Activated CD4-positive, alpha-beta memory T cell treated with anti-CD3 and anti-CD28 coated beads for 36 hours (primary cell): ENCODE measurements at regions not wholly inside any gene's neighbourhood (a gene's known extent, or its start where the extent isn't known, plus 50 kb on each side); places are given as distances from the start of the nearest gene placed in this dataset.
"Not testable (repeated sequence)": the region's sequence is repeated elsewhere in the genome, so short reads cannot be mapped to it uniquely, and the experiment has no call there.

Experiments
- CTCF ChIA-PET: fragments of 350-600 bp; sonication (Branson Sonifier 250); formaldehyde crosslinking; loops from one replicate; lab custom pipeline; 2021; ENCODE audit warnings: antibody characterized with exemption, inconsistent platforms; lab: Charles Lee
- POLR2A ChIA-PET: fragments of 350-600 bp; sonication (Branson Sonifier 250); formaldehyde crosslinking; loops from one replicate; lab custom pipeline; 2021; ENCODE audit warnings: antibody characterized with exemption; lab: Charles Lee
- DNase-seq: peaks from one replicate; pipeline ENCODE4 v3.0.0-alpha.2; 2020
- H3K27ac Mint-ChIP-seq: one replicate; pipeline ENCODE4 v1.8.0; 2021; ENCODE audit warnings: mixed read lengths
- H3K27me3 Mint-ChIP-seq: one replicate; pipeline ENCODE4 v1.8.0; 2021; ENCODE audit warnings: mixed read lengths
- H3K36me3 Mint-ChIP-seq: one replicate; pipeline ENCODE4 v1.8.0; 2021; ENCODE audit warnings: mixed read lengths
- H3K4me1 Mint-ChIP-seq: one replicate; pipeline ENCODE4 v1.8.0; 2021; ENCODE audit warnings: low read depth, mixed read lengths
- H3K4me3 Mint-ChIP-seq: one replicate; pipeline ENCODE4 v1.8.0; 2021; ENCODE audit warnings: mild to moderate bottlenecking, mixed read lengths
- H3K9me3 Mint-ChIP-seq: one replicate; pipeline ENCODE4 v1.8.0; 2021; ENCODE audit warnings: mixed read lengths
- intact Hi-C: fragments of 100-400 bp; cut with micrococcal nuclease; formaldehyde crosslinking; loops from one replicate; pipeline ENCODE4 v1.15.1; 2023

GRCh38 chr2:6103949-6104348 lies 411.8 kb downstream of the SOX11 start:
- CTCF ChIA-PET, result no interaction called here
- H3K27me3 Mint-ChIP-seq, result no peaks in the 10 kb centered on the region
- no peak overlapping the region for H3K27ac Mint-ChIP-seq
- H3K9me3 Mint-ChIP-seq, result peaks cover 4% of the 10 kb centered on the region
- POLR2A ChIA-PET, result no interaction called here
- DNase-seq, result no peak
- H3K4me1 Mint-ChIP-seq, result no peaks in the 10 kb centered on the region
- intact Hi-C loops, result no loop called here
- no peak overlapping the region for H3K4me3 Mint-ChIP-seq
- no peaks in the 10 kb centered on the region for H3K36me3 Mint-ChIP-seq

- CTCF ChIA-PET, result no interaction called here
- Mint-ChIP-seq H3K27me3 (no peaks in the 10 kb centered on the region), H3K4me1 (no peaks in the 10 kb centered on the region), H3K27ac (no peak overlapping the region), H3K4me3 (no peak overlapping the region), H3K36me3 (no peaks in the 10 kb centered on the region), H3K9me3 (peaks cover 4% of the 10 kb centered on the region)
- POLR2A ChIA-PET, result no interaction called here
- no peak for DNase-seq
- intact Hi-C loops, result no loop called here
Measured at GRCh38 chr2:6107290-6107689, 415.1 kb downstream of the SOX11 start.

- no peak overlapping the region for H3K27ac Mint-ChIP-seq
- H3K4me3 Mint-ChIP-seq, result no peak overlapping the region
- no peaks in the 10 kb centered on the region for H3K36me3 Mint-ChIP-seq
- no peak for DNase-seq
- intact Hi-C loops, result no loop called here
- POLR2A ChIA-PET, result no interaction called here
- no peaks in the 10 kb centered on the region for H3K9me3 Mint-ChIP-seq
- no peaks in the 10 kb centered on the region for H3K4me1 Mint-ChIP-seq
- no peaks in the 10 kb centered on the region for H3K27me3 Mint-ChIP-seq
- CTCF ChIA-PET, result no interaction called here
Measured at GRCh38 chr2:6109831-6110230, 417.6 kb downstream of the SOX11 start.

- POLR2A ChIA-PET, result no interaction called here
- no peak for DNase-seq
- Mint-ChIP-seq H3K27ac (no peak overlapping the region), H3K4me1 (no peaks in the 10 kb centered on the region), H3K27me3 (no peaks in the 10 kb centered on the region), H3K9me3 (no peaks in the 10 kb centered on the region), H3K36me3 (no peaks in the 10 kb centered on the region), H3K4me3 (no peak overlapping the region)
- intact Hi-C loops, result no loop called here
- CTCF ChIA-PET, result no interaction called here
Measured at GRCh38 chr2:6111781-6112261, 419.6 kb downstream of the SOX11 start.

- no peak overlapping the region for H3K4me3 Mint-ChIP-seq
- no peak for DNase-seq
- H3K9me3 Mint-ChIP-seq, result no peaks in the 10 kb centered on the region
- no peaks in the 10 kb centered on the region for H3K27me3 Mint-ChIP-seq
- intact Hi-C loops, result no loop called here
- H3K36me3 Mint-ChIP-seq, result no peaks in the 10 kb centered on the region
- no peaks in the 10 kb centered on the region for H3K4me1 Mint-ChIP-seq
- no peak overlapping the region for H3K27ac Mint-ChIP-seq
- ChIA-PET POLR2A (interaction anchor here (0.5 kb wide), 1 partner anchor 105 kb away, joined by 3 read pairs; no protein-coding TSS in a partner anchor), CTCF (interaction anchor here (0.8 kb wide), 1 partner anchor 31 kb away, joined by 3 read pairs; no protein-coding TSS in a partner anchor)
Measured at GRCh38 chr2:6113786-6114185, 421.6 kb downstream of the SOX11 start.

- no peaks in the 10 kb centered on the region for H3K27me3 Mint-ChIP-seq
- H3K27ac Mint-ChIP-seq, result no peak overlapping the region
- no peak overlapping the region for H3K4me3 Mint-ChIP-seq
- no peaks in the 10 kb centered on the region for H3K36me3 Mint-ChIP-seq
- peaks cover 4% of the 10 kb centered on the region for H3K9me3 Mint-ChIP-seq
- POLR2A ChIA-PET, result no interaction called here
- intact Hi-C loops, result no loop called here
- no peaks in the 10 kb centered on the region for H3K4me1 Mint-ChIP-seq
- no peak for DNase-seq
- CTCF ChIA-PET, result no interaction called here
Measured at GRCh38 chr2:6127718-6128117, 435.5 kb downstream of the SOX11 start.

- Mint-ChIP-seq H3K9me3 (peaks cover 12% of the 10 kb centered on the region), H3K27me3 (no peaks in the 10 kb centered on the region), H3K27ac (no peak overlapping the region), H3K4me1 (no peaks in the 10 kb centered on the region), H3K4me3 (no peak overlapping the region), H3K36me3 (no peaks in the 10 kb centered on the region)
- DNase-seq, result no peak
- intact Hi-C loops, result no loop called here
- POLR2A ChIA-PET, result no interaction called here
- CTCF ChIA-PET, result no interaction called here
Measured at GRCh38 chr2:6139142-6139541, 447.0 kb downstream of the SOX11 start.

GRCh38 chr2:6139916-6140315 lies 447.7 kb downstream of the SOX11 start:
- ChIA-PET CTCF (no interaction called here), POLR2A (no interaction called here)
- H3K27me3 Mint-ChIP-seq, result no peaks in the 10 kb centered on the region
- no peaks in the 10 kb centered on the region for H3K36me3 Mint-ChIP-seq
- intact Hi-C loops, result no loop called here
- DNase-seq, result no peak
- H3K4me3 Mint-ChIP-seq, result no peak overlapping the region
- H3K27ac Mint-ChIP-seq, result no peak overlapping the region
- peaks cover 15% of the 10 kb centered on the region for H3K9me3 Mint-ChIP-seq
- no peaks in the 10 kb centered on the region for H3K4me1 Mint-ChIP-seq

- H3K27ac Mint-ChIP-seq, result no peak overlapping the region
- H3K4me3 Mint-ChIP-seq, result no peak overlapping the region
- H3K4me1 Mint-ChIP-seq, result no peaks in the 10 kb centered on the region
- ChIA-PET POLR2A (no interaction called here), CTCF (no interaction called here)
- H3K27me3 Mint-ChIP-seq, result no peaks in the 10 kb centered on the region
- intact Hi-C loops, result no loop called here
- no peaks in the 10 kb centered on the region for H3K36me3 Mint-ChIP-seq
- no peak for DNase-seq
- H3K9me3 Mint-ChIP-seq, result peaks cover 16% of the 10 kb centered on the region
Measured at GRCh38 chr2:6140509-6140908, 448.3 kb downstream of the SOX11 start.

- no peaks in the 10 kb centered on the region for H3K4me1 Mint-ChIP-seq
- POLR2A ChIA-PET, result no interaction called here
Measured at GRCh38 chr2:6143812-6144211, 451.6 kb downstream of the SOX11 start.

GRCh38 chr2:6147215-6147614 lies 455.0 kb downstream of the SOX11 start:
- H3K27me3 Mint-ChIP-seq, POLR2A ChIA-PET, intact Hi-C loops, H3K4me1 Mint-ChIP-seq, H3K4me3 Mint-ChIP-seq, DNase-seq, H3K27ac Mint-ChIP-seq, H3K36me3 Mint-ChIP-seq, CTCF ChIA-PET: not testable (repeated sequence)
- H3K9me3 Mint-ChIP-seq, result peaks cover 12% of the 10 kb centered on the region

More at GRCh38 chr2:6143812-6144211, 451.6 kb downstream of the SOX11 start:
- CTCF ChIA-PET, result no interaction called here
- Mint-ChIP-seq H3K27me3 (no peaks in the 10 kb centered on the region), H3K27ac (no peak overlapping the region), H3K9me3 (peaks cover 14% of the 10 kb centered on the region), H3K4me3 (no peak overlapping the region), H3K36me3 (no peaks in the 10 kb centered on the region)
- DNase-seq, result no peak
- intact Hi-C loops, result no loop called here

- Mint-ChIP-seq H3K27ac (no peak overlapping the region), H3K9me3 (peaks cover 8% of the 10 kb centered on the region), H3K27me3 (no peaks in the 10 kb centered on the region), H3K4me3 (no peak overlapping the region), H3K4me1 (no peaks in the 10 kb centered on the region), H3K36me3 (no peaks in the 10 kb centered on the region)
- POLR2A ChIA-PET, result no interaction called here
- CTCF ChIA-PET, result no interaction called here
- no peak for DNase-seq
- intact Hi-C loops, result no loop called here
Measured at GRCh38 chr2:6148882-6149281, 456.7 kb downstream of the SOX11 start.

- Mint-ChIP-seq H3K27me3 (no peaks in the 10 kb centered on the region), H3K9me3 (peaks cover 2% of the 10 kb centered on the region)
Measured at GRCh38 chr2:6159606-6160005, 467.4 kb downstream of the SOX11 start.

More at GRCh38 chr2:6159606-6160005, 467.4 kb downstream of the SOX11 start:
- POLR2A ChIA-PET, result no interaction called here
- DNase-seq, result no peak
- Mint-ChIP-seq H3K36me3 (no peaks in the 10 kb centered on the region), H3K4me3 (no peak overlapping the region), H3K4me1 (no peaks in the 10 kb centered on the region), H3K27ac (no peak overlapping the region)
- intact Hi-C loops, result no loop called here
- CTCF ChIA-PET, result no interaction called here
